H1 (cell line): ENCODE measurements at regions not wholly inside any gene's neighbourhood (a gene's known extent, or its start where the extent isn't known, plus 50 kb on each side); places are given as distances from the start of the nearest gene placed in this dataset.

Experiments used
- BRCA1 ChIP-seq: IDR thresholded peaks from 2 replicates; pipeline ENCODE4 v1.6.1; 2012; ENCODE audit warnings: low read depth, low read length, improper control_type of control experiment
- CBX8 ChIP-seq: fragments of 300-800, 300-1000 bp; sonication (generic); IDR thresholded peaks from 2 replicates; pipeline ENCODE4 v1.7.1; 2016; ENCODE audit warnings: low read depth, low read length, borderline replicate concordance
- CHD7 ChIP-seq: fragments of 300-600 bp; sonication (generic); IDR thresholded peaks from 2 replicates; pipeline ENCODE4 v1.7.1; 2012; ENCODE audit warnings: low read length, moderate library complexity, mild to moderate bottlenecking, inconsistent platforms; ENCODE audit not compliant: insufficient replicate concordance
- KDM4A ChIP-seq: IDR thresholded peaks from one replicate; pipeline ENCODE4 v1.7.1; 2012; ENCODE audit warnings: low read depth, mild to moderate bottlenecking, moderate library complexity, low read length, inconsistent platforms; ENCODE audit not compliant: severe bottlenecking
- NRF1 ChIP-seq: IDR thresholded peaks from 2 replicates; pipeline ENCODE4 v1.6.1; 2011; ENCODE audit warnings: mild to moderate bottlenecking, low read depth, low read length, improper control_type of control experiment
- POLR2A ChIP-seq, 2 experiments: IDR thresholded peaks; 1 replicate in 1 of 2; 2 replicates in 1 of 2; pipeline ENCODE4 v1.6.1; 2011; ENCODE audit warnings: low read depth in 2 of 2, low read length in 2 of 2, mild to moderate bottlenecking in 2 of 2; ENCODE audit errors: control extremely low read depth in 1 of 2
- SIRT6 ChIP-seq: IDR thresholded peaks from one replicate; pipeline ENCODE4 v1.7.1; 2012; ENCODE audit warnings: low read length, inconsistent platforms
- SP1 ChIP-seq: IDR thresholded peaks from 2 replicates; pipeline ENCODE4 v1.6.1; 2011; ENCODE audit warnings: low read depth, low read length
- SRF ChIP-seq: IDR thresholded peaks from 2 replicates; pipeline ENCODE4 v1.6.1; 2011; ENCODE audit warnings: mild to moderate bottlenecking, low read depth, low read length, moderate library complexity
- SUZ12 ChIP-seq: fragments of 200-600 bp; sonication (generic); IDR thresholded peaks from 2 replicates; pipeline ENCODE4 v1.6.1; 2012; ENCODE audit warnings: mild to moderate bottlenecking, inconsistent platforms, low read length, moderate library complexity, mixed read lengths
- TAF7 ChIP-seq: optimal IDR thresholded peaks from 2 replicates; pipeline ENCODE3; 2011; ENCODE audit warnings: low read depth, mild to moderate bottlenecking, inconsistent platforms, low read length, moderate library complexity, borderline replicate concordance
- USF2 ChIP-seq: IDR thresholded peaks from 2 replicates; pipeline ENCODE4 v1.6.1; 2011; ENCODE audit warnings: low read length, improper control_type of control experiment

DNA sequence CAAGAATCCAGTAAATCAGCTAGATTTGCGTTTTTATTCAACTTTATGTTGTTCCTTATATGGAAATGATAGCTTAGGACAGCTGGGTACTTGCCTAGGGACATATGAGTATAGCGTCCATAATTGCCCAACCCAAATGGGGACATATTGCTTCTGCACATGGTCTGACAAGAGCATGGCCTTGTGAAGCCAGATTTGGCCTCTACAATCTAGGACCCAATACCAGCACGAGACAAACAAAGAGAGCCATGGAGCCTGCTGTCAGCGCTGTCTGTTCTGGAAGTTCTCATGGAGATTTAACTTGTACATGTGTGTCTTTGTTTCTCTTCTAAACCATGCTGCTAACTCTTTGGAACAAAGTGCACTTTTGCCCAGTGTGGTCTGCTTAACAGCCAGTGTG, 240.0 kb upstream of the CAMK1G start (continued):
- no peak for TF ChIP-seq CHD7
- TF ChIP-seq TAF7: no peak
- no peak for TF ChIP-seq SIRT6
- TF ChIP-seq USF2: no peak
- TF ChIP-seq SRF: no peak
- no peak for TF ChIP-seq CBX8
- no peak for TF ChIP-seq POLR2A (IDR thresholded peaks at IDR 0.05; ENCODE audit: control extremely low read depth in 1 of 2, low read depth in 2 of 2, low read length in 2 of 2)
- TF ChIP-seq SP1: no peak
- TF ChIP-seq KDM4A: no peak
- no peak for TF ChIP-seq NRF1
- TF ChIP-seq SUZ12: no peak
- no peak for TF ChIP-seq BRCA1
- TF ChIP-seq, all 59 proteins: peak for 0
